ACC112 (cell line): ENCODE measurements at regions not wholly inside any gene's neighbourhood (a gene's known extent, or its start where the extent isn't known, plus 50 kb on each side); places are given as distances from the start of the nearest gene placed in this dataset.

Experiments used
- H2AFZ ChIP-seq: fragments of 200-600 bp; sonication (generic); one replicate; pipeline ENCODE4 v1.6.0; 2017; ENCODE audit warnings: antibody characterized with exemption, low read length; ENCODE audit not compliant: unreplicated experiment
- H3K27ac ChIP-seq: fragments of 200-600 bp; sonication (generic); 2 replicates; pipeline ENCODE4 v1.5.1; 2014; ENCODE audit warnings: low read depth, mild to moderate bottlenecking, antibody characterized with exemption, low read length, moderate library complexity
- H3K27me3 ChIP-seq: fragments of 200-600 bp; sonication (generic); 2 replicates; pipeline ENCODE4 v1.6.1; 2014; ENCODE audit warnings: mild to moderate bottlenecking, antibody characterized with exemption, low read length, moderate library complexity, mixed read lengths; ENCODE audit not compliant: insufficient read depth
- H3K36me3 ChIP-seq: fragments of 200-600 bp; sonication (generic); 2 replicates; pipeline ENCODE4 v1.6.1; 2016; ENCODE audit warnings: mild to moderate bottlenecking, antibody characterized with exemption, low read length, moderate library complexity, mixed read lengths; ENCODE audit not compliant: insufficient read depth
- H3K4me1 ChIP-seq: fragments of 200-600 bp; sonication (generic); one replicate; pipeline ENCODE4 v1.6.1; 2016; ENCODE audit warnings: low read length, mixed read lengths; ENCODE audit not compliant: insufficient read depth, unreplicated experiment, control insufficient read depth
- H3K4me3 ChIP-seq: fragments of 200-600 bp; sonication (generic); 2 replicates; pipeline ENCODE4 v1.5.1; 2014; ENCODE audit warnings: mild to moderate bottlenecking, low read depth, low read length
- H3K79me2 ChIP-seq: fragments of 200-600 bp; sonication (generic); one replicate; pipeline ENCODE4 v1.6.0; 2016; ENCODE audit warnings: low read length; ENCODE audit not compliant: control insufficient read depth, unreplicated experiment, insufficient read depth

- H3K4me1 ChIP-seq, result no peaks in the 10 kb centered on the region
- H3K27ac ChIP-seq, result no peak overlapping the region
- no peaks in the 10 kb centered on the region for H3K27me3 ChIP-seq
- H2AFZ ChIP-seq, result no peak overlapping the region
- no peaks in the 10 kb centered on the region for H3K79me2 ChIP-seq
- no peaks in the 10 kb centered on the region for H3K36me3 ChIP-seq
- H3K4me3 ChIP-seq, result no peak overlapping the region
Observed at GRCh38 chr10:36766940-36767339, 358.5 kb upstream of the ANKRD30A start.

GRCh38 chr10:36766415-36766810 lies 359.0 kb upstream of the ANKRD30A start:
- H2AFZ ChIP-seq, result no peak overlapping the region
- H3K4me1 ChIP-seq, result no peaks in the 10 kb centered on the region
- H3K79me2 ChIP-seq, result no peaks in the 10 kb centered on the region
- no peaks in the 10 kb centered on the region for H3K27me3 ChIP-seq
- H3K27ac ChIP-seq, result no peak overlapping the region
- no peaks in the 10 kb centered on the region for H3K36me3 ChIP-seq
- no peak overlapping the region for H3K4me3 ChIP-seq

DNA sequence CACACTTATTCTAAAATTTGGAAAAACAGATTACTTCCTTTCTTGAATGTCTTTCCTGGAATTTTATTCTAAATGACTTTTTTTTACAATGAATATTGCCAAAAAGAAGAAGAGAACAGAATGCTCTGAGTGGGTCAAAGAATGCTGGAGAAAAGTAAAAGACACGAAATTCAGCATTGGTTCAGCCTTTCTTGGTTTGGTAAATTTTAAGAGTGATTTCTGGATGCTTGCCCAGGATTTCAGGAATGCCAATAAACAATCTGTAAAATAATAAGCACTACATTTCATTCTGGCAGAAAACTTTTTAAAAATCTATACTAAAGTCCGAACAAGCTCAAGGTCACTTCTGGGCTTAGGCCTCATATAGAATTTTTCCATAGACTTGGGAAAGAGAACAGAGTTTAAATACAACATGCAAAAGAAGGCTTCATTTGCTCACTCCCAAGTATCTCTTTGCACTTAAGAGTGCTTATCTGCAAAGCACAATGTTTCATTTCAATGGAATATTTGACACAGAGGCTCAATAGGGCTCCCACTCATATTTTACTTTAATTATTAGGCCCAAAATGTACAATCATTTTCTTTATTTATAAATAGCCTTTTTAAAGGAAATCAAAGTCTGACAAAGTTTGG lies 359.5 kb upstream of the ANKRD30A start:
- Histone ChIP-seq H3K27ac (no peak overlapping the region), H3K79me2 (no peaks in the 10 kb centered on the region), H3K4me1 (no peaks in the 10 kb centered on the region), H3K27me3 (no peaks in the 10 kb centered on the region), H3K4me3 (no peak overlapping the region), H2AFZ (no peak overlapping the region), H3K36me3 (no peaks in the 10 kb centered on the region)

GRCh38 chr10:36764823-36765222 lies 360.6 kb upstream of the ANKRD30A start:
- Histone ChIP-seq H3K79me2 (no peaks in the 10 kb centered on the region), H3K27ac (no peak overlapping the region), H2AFZ (no peak overlapping the region), H3K36me3 (no peaks in the 10 kb centered on the region), H3K4me1 (peaks cover 1% of the 10 kb centered on the region), H3K27me3 (no peaks in the 10 kb centered on the region), H3K4me3 (no peak overlapping the region)

DNA sequence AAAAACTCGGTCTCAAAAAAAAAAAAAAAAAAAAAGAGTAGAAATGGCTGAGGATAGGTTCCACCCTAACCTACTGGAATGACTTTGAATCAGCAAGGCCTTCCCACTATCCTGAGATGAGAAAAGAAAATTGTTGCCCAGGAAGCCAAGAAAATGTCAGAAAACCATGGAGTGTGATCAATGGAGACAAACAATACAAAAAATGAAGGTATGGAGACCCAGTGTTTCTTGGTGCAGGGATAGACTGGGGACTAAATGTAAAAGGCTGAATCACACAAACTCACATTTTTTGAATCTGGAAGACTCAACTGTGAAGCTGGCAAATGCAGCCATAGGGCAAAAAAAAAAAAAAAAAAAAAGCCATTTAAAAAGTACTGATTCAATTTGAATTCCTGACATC lies 364.3 kb upstream of the ANKRD30A start:
- Histone ChIP-seq H3K4me1 (peaks cover 9% of the 10 kb centered on the region), H3K4me3 (no peak overlapping the region), H3K27me3 (no peaks in the 10 kb centered on the region), H2AFZ (no peak overlapping the region), H3K27ac (no peak overlapping the region), H3K36me3 (no peaks in the 10 kb centered on the region), H3K79me2 (no peaks in the 10 kb centered on the region)

GRCh38 chr10:36759141-36759805 lies 366.1 kb upstream of the ANKRD30A start:
- peaks cover 9% of the 10 kb centered on the region for H3K4me1 ChIP-seq
- H2AFZ ChIP-seq, result no peak overlapping the region
- H3K4me3 ChIP-seq, result no peak overlapping the region
- no peaks in the 10 kb centered on the region for H3K79me2 ChIP-seq
- H3K27me3 ChIP-seq, result no peaks in the 10 kb centered on the region
- peak overlapping the region; percentile 19; the same call in 1 of the 2 replicates for H3K27ac ChIP-seq
- H3K36me3 ChIP-seq, result no peaks in the 10 kb centered on the region

GRCh38 chr10:36748128-36748871 lies 377.1 kb upstream of the ANKRD30A start:
- Histone ChIP-seq H3K4me1 (no peaks in the 10 kb centered on the region), H3K4me3 (no peak overlapping the region), H3K36me3 (no peaks in the 10 kb centered on the region), H3K79me2 (no peaks in the 10 kb centered on the region), H2AFZ (no peak overlapping the region), H3K27ac (no peak overlapping the region), H3K27me3 (no peaks in the 10 kb centered on the region)

DNA sequence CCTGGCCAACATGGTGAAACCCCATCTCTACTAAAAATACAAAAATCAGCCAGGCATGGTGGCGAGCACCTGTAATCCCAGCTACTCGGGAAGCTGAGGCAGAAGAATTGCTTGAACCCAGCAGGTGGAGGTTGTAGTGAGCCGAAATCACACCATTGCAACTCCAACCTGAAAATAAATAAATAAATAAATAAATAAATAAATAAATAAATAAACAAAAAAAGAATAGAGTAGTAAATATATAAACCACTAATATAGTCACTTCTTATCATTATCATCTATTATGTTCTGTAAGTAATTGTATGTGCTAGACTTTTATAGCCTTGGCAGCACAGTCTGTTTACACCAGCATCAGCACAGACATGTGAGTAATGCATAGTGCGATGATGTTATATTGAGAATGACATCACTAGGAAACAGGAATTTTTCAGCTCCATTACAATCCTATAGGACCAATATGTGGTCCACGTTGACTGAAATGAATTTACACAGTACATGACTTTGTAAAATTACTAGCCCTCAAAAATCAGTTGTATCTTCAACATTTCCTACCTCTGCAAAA lies 385.4 kb upstream of the ANKRD30A start:
- Histone ChIP-seq H3K79me2 (no peaks in the 10 kb centered on the region), H3K4me1 (no peaks in the 10 kb centered on the region), H3K4me3 (no peak overlapping the region), H2AFZ (no peak overlapping the region), H3K27ac (no peak overlapping the region), H3K27me3 (no peaks in the 10 kb centered on the region), H3K36me3 (no peaks in the 10 kb centered on the region)

GRCh38 chr10:36738738-36739431 lies 386.5 kb upstream of the ANKRD30A start:
- Histone ChIP-seq H3K4me1 (no peaks in the 10 kb centered on the region), H2AFZ (no peak overlapping the region), H3K4me3 (no peak overlapping the region), H3K27me3 (no peaks in the 10 kb centered on the region), H3K79me2 (no peaks in the 10 kb centered on the region), H3K27ac (no peak overlapping the region), H3K36me3 (no peaks in the 10 kb centered on the region)

DNA sequence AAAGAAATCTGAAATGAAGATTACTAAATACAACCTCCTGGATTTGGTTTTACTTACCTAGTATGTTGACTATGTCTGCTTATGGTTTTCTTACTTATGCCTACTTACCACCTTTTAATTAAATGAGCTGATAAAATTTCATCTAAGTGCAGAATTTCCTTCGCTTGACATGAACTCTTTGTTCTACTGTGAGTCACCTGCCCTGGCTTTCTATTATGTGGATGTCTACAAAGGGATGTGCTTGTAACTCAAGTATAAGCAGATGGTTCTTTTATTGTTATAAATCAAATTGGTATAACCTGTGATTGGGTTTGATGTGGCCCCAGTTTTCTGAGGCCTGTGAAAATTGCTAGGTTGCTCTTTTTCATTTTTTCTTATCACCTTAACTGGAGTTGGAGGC lies 389.1 kb upstream of the ANKRD30A start:
- Histone ChIP-seq H3K79me2 (no peaks in the 10 kb centered on the region), H3K27me3 (no peaks in the 10 kb centered on the region), H3K4me1 (no peaks in the 10 kb centered on the region), H3K36me3 (no peaks in the 10 kb centered on the region), H2AFZ (no peak overlapping the region), H3K4me3 (no peak overlapping the region), H3K27ac (no peak overlapping the region)
